GM12872 (cell line): ENCODE measurements at regions not wholly inside any gene's neighbourhood (a gene's known extent, or its start where the extent isn't known, plus 50 kb on each side); places are given as distances from the start of the nearest gene placed in this dataset.

Experiments used
- CTCF ChIP-seq: IDR thresholded peaks from 3 replicates; pipeline ENCODE4 v1.5.1; 2011; ENCODE audit warnings: low read depth, mild to moderate bottlenecking, low read length, moderate library complexity; ENCODE audit not compliant: insufficient read depth

GRCh38 chr20:60340232-60340631 lies 382.0 kb downstream of the CDH26 start:
- TF ChIP-seq CTCF: no peak

GRCh38 chr20:60341062-60341461 lies 382.8 kb downstream of the CDH26 start:
- no peak for TF ChIP-seq CTCF

GRCh38 chr20:60345106-60345505 lies 386.9 kb downstream of the CDH26 start:
- no peak for TF ChIP-seq CTCF

GRCh38 chr20:60349418-60349817 lies 391.2 kb downstream of the CDH26 start:
- no peak for TF ChIP-seq CTCF

GRCh38 chr20:60352017-60352416 lies 393.8 kb downstream of the CDH26 start:
- no peak for TF ChIP-seq CTCF

GRCh38 chr20:60352596-60352995 lies 394.4 kb downstream of the CDH26 start:
- TF ChIP-seq CTCF: no peak

GRCh38 chr20:60354024-60354580 lies 395.9 kb downstream of the CDH26 start:
- TF ChIP-seq CTCF: no peak
